Ecto neural progenitor cell (in vitro differentiated cells): ENCODE measurements at regions not wholly inside any gene's neighbourhood (a gene's known extent, or its start where the extent isn't known, plus 50 kb on each side); places are given as distances from the start of the nearest gene placed in this dataset.
"Not testable (repeated sequence)": the region's sequence is repeated elsewhere in the genome, so short reads cannot be mapped to it uniquely, and the experiment has no call there.

ENCODE experiments used
- DNase-seq: peaks from one replicate; pipeline ENCODE4 v3.0.0-alpha.2; 2018; ENCODE audit warnings: low spot score

GRCh38 chr1:215287362-215287761 is 204.8 kb downstream of the KCNK2 start:
- no peak for DNase-seq

- no peak for DNase-seq
These were observed 207.5 kb downstream of the KCNK2 start for GRCh38 chr1:215290018-215290417.

- no peak for DNase-seq
These were observed 210.4 kb downstream of the KCNK2 start for GRCh38 chr1:215292932-215293331.

- DNase-seq, result no peak
These were observed 223.9 kb downstream of the KCNK2 start for GRCh38 chr1:215306426-215306825.

GRCh38 chr1:215321802-215322201 is 239.3 kb downstream of the KCNK2 start:
- no peak for DNase-seq

- DNase-seq, result not testable (repeated sequence)
These were observed 241.5 kb downstream of the KCNK2 start for GRCh38 chr1:215323992-215324391.

GRCh38 chr1:215330426-215330825 is 236.7 kb upstream of the KCTD3 start:
- no peak for DNase-seq

GRCh38 chr1:215344539-215344938 is 222.6 kb upstream of the KCTD3 start:
- no peak for DNase-seq

- no peak for DNase-seq
These were observed 221.9 kb upstream of the KCTD3 start for GRCh38 chr1:215345208-215345607.

GRCh38 chr1:215345766-215346165 is 221.3 kb upstream of the KCTD3 start:
- DNase-seq, result no peak

- DNase-seq, result no peak
These were observed 209.2 kb upstream of the KCTD3 start for GRCh38 chr1:215357901-215358300.

- DNase-seq, result no peak
These were observed 208.7 kb upstream of the KCTD3 start for GRCh38 chr1:215358356-215358755.

- no peak for DNase-seq
These were observed 207.1 kb upstream of the KCTD3 start for GRCh38 chr1:215360031-215360430.

GRCh38 chr1:215360758-215361157 is 206.3 kb upstream of the KCTD3 start:
- DNase-seq, result no peak

- DNase-seq, result no peak
These were observed 191.7 kb upstream of the KCTD3 start for GRCh38 chr1:215375381-215375780.

GRCh38 chr1:215376544-215377264 is 190.4 kb upstream of the KCTD3 start:
- DNase-seq, result no peak

GRCh38 chr1:215377746-215378145 is 189.4 kb upstream of the KCTD3 start:
- no peak for DNase-seq

- DNase-seq, result no peak
These were observed 186.5 kb upstream of the KCTD3 start for GRCh38 chr1:215380566-215380965.

GRCh38 chr1:215393476-215393875 is 173.6 kb upstream of the KCTD3 start:
- no peak for DNase-seq

GRCh38 chr1:215394084-215394991 is 172.8 kb upstream of the KCTD3 start:
- DNase-seq, result no peak

- no peak for DNase-seq
These were observed 170.0 kb upstream of the KCTD3 start for GRCh38 chr1:215397106-215397505.

- no peak for DNase-seq
These were observed 169.3 kb upstream of the KCTD3 start for GRCh38 chr1:215397843-215398242.

- DNase-seq, result no peak
These were observed 167.3 kb upstream of the KCTD3 start for GRCh38 chr1:215399787-215400186.
